Adrenal gland (tissue), 9 donors: ENCODE measurements at regions not wholly inside any gene's neighbourhood (a gene's known extent, or its start where the extent isn't known, plus 50 kb on each side); places are given as distances from the start of the nearest gene placed in this dataset.

Experiments
- DNase-seq, 7 donors: peaks; one replicate each; pipeline ENCODE4 v3.0.0-alpha.2; 2019 to 2020
- H3K27ac ChIP-seq, 5 donors: fragments of 200-600 bp; sonication (generic) in 4 of 5; 1 replicate in 3 of 5; 2 replicates in 2 of 5; pipeline versions ENCODE4 v1.5.1 to v1.8.0; 2016 to 2020; ENCODE audit warnings: mild to moderate bottlenecking in 1 of 5
- H3K27me3 ChIP-seq: fragments of 200-600 bp; 2 replicates; pipeline ENCODE4 v1.8.0; 2021
- H3K36me3 ChIP-seq, 2 donors: fragments of 200-600 bp; replicated peaks in 1 of 2; 1 replicate in 1 of 2; 2 replicates in 1 of 2; pipeline versions ENCODE4 v1.5.1 to v1.8.0; 2018 to 2022
- H3K4me1 ChIP-seq, 2 donors: fragments of 200-600 bp; replicated peaks in 1 of 2; 1 replicate in 1 of 2; 2 replicates in 1 of 2; pipeline versions ENCODE4 v1.5.1 to v1.8.0; 2018 to 2021
- H3K4me3 ChIP-seq, 4 donors: fragments of 200-600 bp; sonication (generic) in 3 of 4; one replicate each; pipeline ENCODE4 v1.5.1; 2016 to 2018
- H3K9me3 ChIP-seq, 3 donors: fragments of 200-600 bp; sonication (generic) in 1 of 3; replicated peaks in 1 of 3; 1 replicate in 2 of 3; 2 replicates in 1 of 3; pipeline versions ENCODE4 v1.5.1 to v1.8.0; 2016 to 2021
- CTCF ChIP-seq, 6 experiments: fragments of 450-650 bp in 4 of 6; fragments of 200-600 bp in 2 of 6; sonication (generic) in 1 of 6; IDR thresholded peaks; 1 replicate in 5 of 6; 2 replicates in 1 of 6; pipeline versions ENCODE4 v1.5.1 to v1.8.0; 2016 to 2021; ENCODE audit warnings: antibody characterized with exemption in 6 of 6, mild to moderate bottlenecking in 2 of 6, moderate library complexity in 1 of 6
- POLR2A ChIP-seq, 2 donors: fragments of 450-650 bp; IDR thresholded peaks; one replicate each; pipeline ENCODE4 v1.6.1; 2017; ENCODE audit warnings: antibody characterized with exemption in 2 of 2, mild to moderate bottlenecking in 2 of 2, moderate library complexity in 1 of 2
- WGBS, 4 donors: extraction: QIAGEN DNeasy Blood & Tissue Kit in 2 of 4; methylation state at CpG; one replicate each; pipeline versions ENCODE4 v1.1.5 to v1.1.7; 2013 to 2017; 5-methylcytosine and 5-hydroxymethylcytosine counted together
- intact Hi-C, 2 donors: fragments of 100-400 bp; cut with DNase I; formaldehyde crosslinking; loops; one replicate each; pipeline versions ENCODE4 v1.14.1 to v1.15.0; 2022 to 2023
- donor health status: healthy with polysubstance abuse.
- donor health status: Bipolar disorder and iron deficiency.
- donor health status: DM: yes; HTN: yes; CAD: no.
- donor health status: DM: no; HTN: no; CAD: no.
- donor health status: DM: no; HTN: no; CAD: no.

DNA sequence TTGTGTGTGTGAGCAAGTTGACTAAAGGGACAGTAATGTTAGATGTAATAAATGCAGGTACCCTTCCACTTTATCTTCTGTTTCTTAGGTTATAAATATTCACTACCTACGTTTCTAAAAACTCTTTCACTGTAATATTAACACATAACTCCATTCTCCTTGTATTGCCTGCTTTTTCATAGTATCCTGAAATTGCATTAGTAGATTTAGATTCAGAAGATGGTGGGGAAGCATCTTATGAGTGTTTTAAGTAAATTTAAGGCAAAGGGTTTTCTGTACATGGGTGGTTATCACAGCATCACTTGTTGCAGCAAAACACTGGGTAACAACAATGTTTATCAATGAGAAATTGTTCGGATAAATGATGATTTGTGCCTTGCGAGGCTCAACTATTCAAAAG lies 115.2 kb upstream of the VPREB1 start:
- 61 to 69% (median 67%) methylated on average over 3 of the region's 3 CpGs for WGBS, 4 donors
- H3K9me3 ChIP-seq = no peaks in the 10 kb centered on the region
- no peaks in the 10 kb centered on the region for H3K4me1 ChIP-seq
- TF ChIP-seq POLR2A (IDR thresholded peaks at IDR 0.05) (no peak), CTCF (IDR thresholded peaks at IDR 0.05) (no peak)
- H3K4me3 ChIP-seq = no peak overlapping the region
- H3K36me3 ChIP-seq = no peaks in the 10 kb centered on the region
- H3K27ac ChIP-seq = no peak overlapping the region
- intact Hi-C loops = no loop called here
- no peaks in the 10 kb centered on the region for H3K27me3 ChIP-seq
- DNase-seq = no peak

- 85 to 89% (median 89%) methylated on average over 2 of the region's 2 CpGs for WGBS, 4 donors
- no peak for DNase-seq
- no peaks in the 10 kb centered on the region for H3K9me3 ChIP-seq
- no peak overlapping the region for H3K27ac ChIP-seq
- no peak overlapping the region for H3K4me3 ChIP-seq
- H3K27me3 ChIP-seq = no peaks in the 10 kb centered on the region
- no peaks in the 10 kb centered on the region for H3K36me3 ChIP-seq
- intact Hi-C loops = no loop called here
- H3K4me1 ChIP-seq = no peaks in the 10 kb centered on the region
- no peak for TF ChIP-seq POLR2A (IDR thresholded peaks at IDR 0.05)
- no peak for TF ChIP-seq CTCF (IDR thresholded peaks at IDR 0.05)
Measured at GRCh38 chr22:22128440-22128839, 116.1 kb upstream of the VPREB1 start.

- Histone ChIP-seq H3K36me3 (no peaks in the 10 kb centered on the region), H3K27ac (no peak overlapping the region)
- intact Hi-C loops = no loop called here
Measured at GRCh38 chr22:22127100-22127499, 117.5 kb upstream of the VPREB1 start.

DNA sequence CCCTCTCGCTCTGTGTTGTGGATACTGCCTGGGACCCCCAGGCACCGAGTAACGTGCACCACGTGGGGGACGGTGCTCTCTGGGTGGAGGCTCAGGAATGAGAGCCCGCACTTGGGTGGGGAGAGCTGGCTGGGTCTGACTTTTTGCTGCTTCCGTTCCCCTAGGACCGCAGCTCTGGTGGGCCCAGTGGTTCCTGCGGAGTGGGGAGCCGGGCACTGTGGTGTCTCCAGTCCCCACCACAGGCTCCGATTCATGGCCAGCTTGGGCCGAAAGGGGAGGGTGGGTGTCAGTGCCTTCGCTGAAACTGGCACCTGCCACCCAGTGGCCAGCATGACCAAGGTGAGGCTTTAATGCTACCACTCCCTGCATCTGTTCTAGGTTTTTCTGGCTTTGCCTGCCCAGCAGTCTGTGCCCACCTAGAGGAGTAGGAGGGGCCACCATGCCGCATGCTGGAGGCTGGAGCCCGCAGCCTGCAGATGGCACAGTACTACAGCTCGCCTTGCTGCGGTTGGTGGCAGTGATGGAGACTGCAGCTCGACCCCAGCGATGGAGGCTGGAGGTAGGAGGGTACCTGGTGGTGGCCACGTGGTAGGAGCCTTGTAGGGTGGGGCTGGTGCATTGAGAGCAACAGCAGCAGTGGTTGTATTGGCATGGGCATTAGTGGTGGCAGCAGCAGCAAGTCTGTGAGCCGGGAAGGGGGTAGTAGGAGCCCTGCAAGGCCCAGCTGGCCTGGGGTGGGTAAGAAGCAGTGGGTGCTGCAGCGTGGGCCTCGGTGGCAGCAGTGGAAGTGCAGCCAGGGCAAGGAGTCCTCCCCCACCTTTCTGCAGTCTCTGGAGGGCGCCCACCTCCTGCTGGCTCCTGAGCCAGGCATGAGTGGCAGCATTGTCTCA lies 118.8 kb upstream of the VPREB1 start:
- no peak overlapping the region for H3K4me3 ChIP-seq
- no peak for TF ChIP-seq CTCF (IDR thresholded peaks at IDR 0.05)
- no peak for TF ChIP-seq POLR2A (IDR thresholded peaks at IDR 0.05)
- H3K9me3 ChIP-seq = no peaks in the 10 kb centered on the region
- no peak overlapping the region for H3K27ac ChIP-seq
- H3K4me1 ChIP-seq = no peaks in the 10 kb centered on the region
- WGBS, 4 donors = 70 to 84% (median 78%) methylated on average over 16 to 24 of the region's 24 CpGs
- H3K36me3 ChIP-seq = no peaks in the 10 kb centered on the region
- H3K27me3 ChIP-seq = no peaks in the 10 kb centered on the region
- no peak for DNase-seq
- intact Hi-C loops = no loop called here

More at GRCh38 chr22:22127100-22127499, 117.5 kb upstream of the VPREB1 start:
- Histone ChIP-seq H3K4me1 (no peaks in the 10 kb centered on the region), H3K9me3 (no peaks in the 10 kb centered on the region), H3K27me3 (no peaks in the 10 kb centered on the region), H3K4me3 (no peak overlapping the region)
- TF ChIP-seq POLR2A (IDR thresholded peaks at IDR 0.05) (no peak), CTCF (IDR thresholded peaks at IDR 0.05) (no peak)
- no peak for DNase-seq
- WGBS, 4 donors = 79 to 88% (median 83%) methylated on average over 5 of the region's 5 CpGs
